ENCODE measurements at regions not wholly inside any gene's neighbourhood (a gene's known extent, or its start where the extent isn't known, plus 50 kb on each side); places are given as distances from the start of the nearest gene placed in this dataset.
"Not testable (repeated sequence)": the region's sequence is repeated elsewhere in the genome, so short reads cannot be mapped to it uniquely, and the experiment has no call there.

DNA sequence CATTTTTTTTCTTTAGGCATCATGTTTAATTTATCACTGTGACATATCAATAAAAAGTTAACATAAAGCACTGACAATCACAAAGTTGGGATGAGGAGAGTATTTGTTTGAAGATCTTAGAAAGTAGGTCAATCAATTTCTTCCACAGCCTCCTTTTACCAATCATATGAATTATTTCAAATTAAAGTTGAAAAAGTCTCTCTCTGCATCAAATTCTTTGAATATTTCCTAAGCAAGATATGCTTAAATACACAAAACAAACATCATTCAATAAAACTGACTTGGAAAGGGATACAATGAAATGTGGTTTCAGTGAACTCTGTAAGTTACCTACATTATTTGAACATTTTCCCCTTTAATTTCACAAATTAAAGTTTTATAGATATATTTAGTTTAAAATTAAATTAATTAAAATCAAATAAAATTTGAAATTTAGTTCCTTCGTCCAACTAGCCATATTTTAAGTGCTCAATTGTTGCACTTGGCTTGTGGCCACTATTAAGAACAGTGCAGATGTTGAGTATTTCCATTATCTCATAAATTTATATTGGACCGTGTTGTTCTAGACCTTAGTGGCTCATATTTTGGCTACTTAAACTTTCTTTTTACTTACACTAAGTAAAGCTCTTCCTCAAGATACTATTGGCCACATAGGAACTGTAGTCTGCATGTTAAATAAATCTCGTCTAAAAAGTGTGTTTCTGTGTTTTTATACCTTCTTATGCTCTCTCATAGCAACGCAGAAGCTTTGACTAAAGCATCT lies 949.7 kb upstream of the NUDT12 start:
- no peak for DNase-seq

DNA sequence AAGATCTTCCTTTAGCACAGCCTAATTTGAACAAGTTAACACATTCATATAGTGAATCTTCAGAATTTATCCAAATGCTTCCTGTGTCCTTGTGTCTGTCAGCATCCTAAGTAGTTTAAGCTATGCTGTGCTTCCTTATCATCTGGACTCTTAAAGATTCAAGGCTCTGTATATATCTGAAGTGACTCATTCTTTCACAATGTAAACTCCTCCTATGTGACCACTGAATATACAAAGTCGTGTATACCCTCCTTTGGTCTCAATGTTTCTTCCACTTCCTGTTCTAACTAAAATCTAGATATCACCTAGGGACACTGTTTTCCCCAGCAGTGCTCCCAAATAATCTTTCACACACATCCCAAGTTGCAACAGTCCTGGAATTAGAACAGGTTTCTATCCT lies 935.7 kb upstream of the NUDT12 start:
- DNase-seq = no peak

DNA sequence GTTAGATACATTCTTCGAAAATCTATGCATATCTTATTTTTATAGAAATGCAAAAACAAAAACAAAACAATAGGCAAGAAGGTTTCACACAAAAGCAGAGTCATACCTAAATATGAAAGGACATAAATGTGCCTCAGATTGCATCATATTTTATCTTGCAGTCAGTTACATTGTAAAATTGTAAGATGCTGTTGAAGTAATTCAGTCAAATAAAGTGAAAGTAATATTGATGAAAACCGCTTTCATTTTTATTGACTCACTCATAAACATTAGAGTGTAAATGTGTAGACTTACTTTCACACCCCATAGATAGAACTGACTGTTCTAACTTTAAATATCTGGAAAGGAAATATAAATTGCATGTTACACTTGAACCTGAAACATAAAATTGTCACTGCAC lies 931.5 kb upstream of the NUDT12 start:
- no peak for DNase-seq

DNA sequence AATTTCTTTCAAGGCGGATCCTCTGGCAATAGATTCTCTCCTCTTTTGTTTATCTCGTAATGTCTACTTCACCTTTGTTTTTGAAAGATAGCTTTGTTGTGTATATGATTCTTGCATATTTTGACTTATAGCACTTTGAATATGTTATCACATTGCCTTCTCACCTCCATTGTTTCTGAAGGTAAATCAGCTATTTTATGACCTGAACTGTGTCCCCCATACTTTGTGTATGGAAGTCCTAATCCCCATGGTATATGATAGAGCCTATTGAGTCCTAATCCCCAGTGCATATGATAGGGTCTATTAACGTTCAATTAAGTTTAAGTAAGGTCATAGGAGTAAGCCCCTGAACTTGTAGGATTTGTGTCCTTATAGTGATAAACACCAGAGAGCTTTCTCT lies 910.2 kb upstream of the NUDT12 start:
- no peak for DNase-seq

DNA sequence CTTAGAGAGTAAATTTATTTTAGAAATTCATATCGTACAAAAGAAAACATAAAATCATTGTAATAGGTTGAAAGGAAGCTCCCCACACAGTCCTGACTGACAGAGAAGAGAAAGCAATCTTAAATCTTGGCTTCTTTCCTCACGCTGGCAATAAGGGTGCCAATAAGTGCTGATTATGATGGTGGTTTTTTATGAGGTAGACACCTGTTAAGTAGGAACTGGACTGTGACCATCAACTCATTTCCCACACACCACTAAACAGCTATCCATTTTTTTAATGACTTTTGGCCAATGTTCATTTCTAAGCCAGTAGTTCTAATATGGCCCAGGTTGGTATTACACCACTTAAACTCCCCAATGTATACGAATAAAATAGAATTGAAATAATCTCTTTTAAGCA lies 893.5 kb upstream of the NUDT12 start:
- DNase-seq = no peak

DNA sequence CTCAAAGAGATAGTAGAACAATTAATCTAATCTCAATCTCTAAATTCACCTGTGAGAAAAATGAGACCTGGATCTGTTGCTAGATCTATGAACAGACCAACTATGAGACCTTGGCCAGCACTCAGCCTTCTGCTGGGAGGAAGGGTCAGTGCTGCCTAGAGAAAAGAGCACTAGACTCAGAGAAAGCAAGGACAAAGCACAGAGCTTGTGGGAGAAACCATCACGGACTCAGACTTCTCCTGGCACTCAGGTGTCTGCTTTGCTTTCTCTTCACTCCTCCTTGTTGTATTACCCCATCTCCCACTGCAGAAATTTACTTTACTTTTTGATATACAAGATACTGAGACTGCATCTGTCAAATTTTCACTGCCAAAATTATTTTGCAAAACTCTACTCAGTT lies 890.0 kb upstream of the NUDT12 start:
- DNase-seq = no peak

DNA sequence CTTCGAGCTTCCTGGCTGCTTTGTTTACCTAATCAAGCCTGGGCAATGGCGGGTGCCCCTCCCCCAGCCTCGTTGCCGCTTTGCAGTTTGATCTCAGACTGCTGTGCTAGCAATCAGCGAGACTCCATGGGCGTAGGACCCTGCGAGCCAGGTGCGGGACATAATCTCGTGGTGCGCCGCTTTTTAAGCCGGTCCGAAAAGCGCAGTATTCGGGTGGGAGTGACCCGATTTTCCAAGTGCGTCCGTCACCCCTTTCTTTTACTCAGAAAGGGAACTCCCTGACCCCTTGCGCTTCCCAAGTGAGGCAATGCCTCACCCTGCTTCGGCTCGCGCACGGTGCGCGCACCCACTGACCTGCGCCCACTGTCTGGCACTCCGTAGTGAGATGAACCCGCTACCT lies 889.3 kb upstream of the NUDT12 start:
- not testable (repeated sequence) for DNase-seq

DNA sequence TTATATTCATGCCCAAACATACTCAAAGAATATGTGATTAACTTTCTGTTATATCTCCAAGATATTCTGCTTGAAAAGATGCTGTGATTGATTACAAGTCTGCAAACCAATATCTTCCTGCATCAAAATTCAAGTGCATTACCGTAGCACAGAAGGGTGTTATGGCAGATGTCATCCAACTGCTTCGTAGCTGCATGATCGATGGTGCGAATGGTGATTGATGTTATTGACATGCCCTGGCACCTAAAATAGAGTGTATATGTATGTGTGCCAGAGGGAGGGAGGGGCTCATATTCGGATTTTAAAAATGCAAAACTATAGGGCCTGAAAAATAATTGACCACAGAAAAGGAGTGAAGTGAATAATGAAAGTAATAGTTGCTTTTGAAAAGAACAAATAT lies 882.1 kb upstream of the NUDT12 start:
- peak; percentile 25 for DNase-seq

DNA sequence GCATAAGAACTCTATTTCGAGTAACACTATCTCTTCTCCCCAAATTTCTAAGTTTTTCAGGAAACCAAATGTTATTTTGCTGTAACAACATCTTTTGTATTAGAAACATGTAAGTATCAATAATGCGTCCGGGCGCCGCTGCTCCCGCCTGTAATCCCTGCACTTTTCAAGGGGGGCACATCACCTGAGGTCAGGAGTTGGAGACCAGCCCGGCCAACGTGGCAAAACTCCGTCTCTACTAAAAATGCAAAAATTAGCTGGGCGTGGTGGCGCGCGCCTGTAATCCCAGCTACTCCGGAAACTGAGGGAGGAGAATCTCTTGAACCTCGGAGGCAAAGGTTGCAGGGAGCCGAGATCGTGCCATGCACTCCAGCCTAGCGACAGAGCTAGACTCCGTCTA lies 881.1 kb upstream of the NUDT12 start:
- DNase-seq = no peak

DNA sequence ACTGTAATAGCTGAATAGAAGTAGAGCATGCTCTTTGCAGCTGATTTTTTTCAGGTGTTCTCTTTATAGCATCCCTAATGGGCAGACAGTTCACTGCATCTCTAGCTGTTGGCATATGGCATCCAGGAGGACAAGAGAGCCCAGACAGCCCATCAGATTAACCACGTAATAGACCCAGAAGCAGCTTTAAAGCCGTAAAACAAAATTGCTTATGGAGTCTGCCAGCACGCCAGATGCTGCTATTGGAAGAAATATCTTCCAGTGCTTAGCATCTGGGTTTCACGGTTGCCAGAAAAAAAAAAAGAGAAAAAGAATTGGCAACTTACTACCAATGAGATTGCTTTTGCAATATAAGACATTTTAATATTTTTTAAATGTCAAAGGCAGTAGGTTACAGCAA lies 869.4 kb upstream of the NUDT12 start:
- peak; percentile 9 for DNase-seq

DNA sequence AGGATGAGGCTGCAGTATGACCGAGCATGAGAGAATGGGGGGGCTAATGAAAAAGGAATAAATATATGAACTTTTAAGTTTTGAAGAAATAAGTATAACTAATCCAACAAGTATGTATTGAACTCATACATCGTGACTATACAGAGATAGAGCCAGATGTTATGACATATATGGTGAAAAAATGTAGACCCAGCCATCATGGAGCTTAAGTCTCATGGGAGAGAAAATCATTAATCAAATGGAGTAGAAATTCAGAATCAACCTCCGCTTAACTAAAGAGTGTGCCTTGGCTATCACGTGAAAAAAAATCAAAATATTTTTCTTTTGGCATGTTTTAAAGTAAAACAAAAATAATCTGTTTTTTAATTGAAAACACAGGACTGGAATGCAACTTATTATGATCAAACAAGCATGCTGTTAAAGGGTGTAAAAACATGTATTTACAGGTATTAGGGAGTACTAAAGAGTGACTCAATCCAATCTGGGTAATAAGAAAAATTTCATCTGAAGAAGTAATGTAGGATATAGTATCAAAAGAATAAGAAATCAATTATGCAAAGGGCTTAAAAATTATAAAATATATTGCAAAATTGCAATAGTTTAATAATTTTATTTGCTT lies 868.5 kb upstream of the NUDT12 start:
- no peak for DNase-seq

DNA sequence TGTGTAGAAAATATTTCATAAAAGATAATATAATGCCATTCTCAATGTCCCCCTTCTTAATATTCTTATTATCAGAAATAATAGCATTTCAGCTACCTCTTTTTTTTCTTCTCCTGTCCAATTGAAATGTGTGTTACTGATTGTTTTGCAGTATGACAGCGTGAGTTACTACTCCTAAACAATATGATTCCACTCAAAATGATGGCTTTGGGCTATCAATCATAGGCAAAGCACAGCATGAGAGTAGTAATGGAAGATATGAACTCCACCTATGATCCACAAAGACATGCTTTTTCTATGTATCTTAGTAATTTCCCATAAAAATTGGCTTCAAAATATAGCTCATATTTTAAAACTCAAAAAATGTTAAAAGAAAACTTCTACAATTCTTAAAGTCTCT lies 867.3 kb upstream of the NUDT12 start:
- no peak for DNase-seq

DNA sequence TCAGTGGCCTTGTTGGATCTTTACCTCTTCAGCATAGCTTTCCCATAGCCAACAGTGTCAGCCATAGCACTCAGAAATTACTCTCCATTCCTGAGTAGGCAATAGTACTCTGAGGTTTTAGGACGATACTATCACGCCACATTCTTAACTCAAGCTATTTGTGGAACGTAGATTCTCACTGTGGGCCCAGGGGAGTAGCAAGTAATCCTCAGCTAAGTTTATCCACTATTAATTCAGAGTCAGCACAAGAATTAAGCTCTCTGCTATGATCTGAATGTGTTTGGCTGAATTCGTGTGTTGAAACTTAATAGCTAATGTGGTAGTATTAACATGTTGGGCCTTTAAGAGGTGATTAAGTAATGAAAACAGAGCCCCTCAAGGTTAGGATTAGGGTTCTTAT lies 858.8 kb upstream of the NUDT12 start:
- DNase-seq = no peak

DNA sequence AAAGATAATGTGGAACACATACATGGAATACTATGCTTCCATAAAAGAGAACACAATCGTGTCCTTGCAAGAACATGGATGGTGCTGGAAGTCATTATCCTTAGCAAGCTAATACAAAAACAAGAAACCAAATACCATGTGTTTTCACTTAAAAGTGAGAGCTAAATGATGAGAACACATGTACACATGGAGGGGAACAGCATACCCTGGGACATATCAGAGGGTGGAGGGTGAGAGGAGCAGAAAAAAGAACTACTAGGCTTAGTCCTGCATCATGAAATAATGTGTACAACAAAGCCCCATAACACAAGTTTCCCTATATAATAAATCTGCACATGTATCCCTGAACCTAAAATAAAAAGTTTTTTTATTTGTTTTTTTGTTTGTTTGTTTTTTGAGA lies 855.5 kb upstream of the NUDT12 start:
- DNase-seq = no peak

DNA sequence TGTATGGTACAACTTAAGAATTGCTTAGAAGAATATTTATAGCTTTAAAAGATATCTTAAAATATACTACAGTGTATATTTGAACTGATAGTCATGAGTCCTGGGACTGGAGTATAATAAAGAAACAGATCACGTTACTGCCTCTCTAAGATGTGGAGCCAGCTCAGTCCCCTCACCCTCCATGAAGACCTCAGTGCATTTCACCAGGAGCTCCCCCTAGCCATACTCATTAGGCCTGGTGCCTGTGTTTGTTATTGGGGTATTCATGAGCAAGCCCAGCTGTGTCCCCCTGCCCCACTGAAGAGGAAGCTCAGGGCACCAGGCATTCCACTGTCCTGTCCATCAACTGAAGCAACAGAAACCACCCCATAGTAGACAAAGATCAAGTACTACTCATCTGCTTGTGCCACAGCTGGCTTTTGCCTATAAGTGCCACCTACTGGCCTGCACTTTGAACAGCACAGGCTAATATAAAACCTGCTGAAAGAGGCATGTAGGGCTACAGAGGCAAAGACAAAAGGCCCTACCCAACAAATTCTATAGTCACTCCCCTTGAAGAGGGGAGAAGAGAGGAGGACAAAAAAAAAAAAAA lies 850.2 kb upstream of the NUDT12 start:
- DNase-seq = no peak

DNA sequence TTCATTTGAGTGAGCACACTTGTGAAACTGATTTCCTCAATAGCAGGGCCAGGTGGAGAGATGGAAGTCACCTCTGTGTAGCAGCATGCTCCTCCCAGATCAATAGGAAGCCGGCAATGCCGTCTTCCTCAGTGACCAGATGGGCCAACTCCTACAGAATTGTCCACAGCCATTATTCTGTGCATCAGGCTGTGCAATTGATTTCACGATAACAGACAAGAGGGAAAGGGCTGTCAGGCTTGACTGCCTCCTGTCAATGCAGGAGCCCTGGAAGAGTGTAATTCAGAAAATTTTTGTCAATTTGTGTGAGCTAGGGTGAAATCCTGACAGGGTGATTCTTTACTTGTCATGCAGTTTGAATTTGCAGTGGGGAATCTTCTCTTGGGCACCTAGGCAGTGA lies 838.4 kb upstream of the NUDT12 start:
- peak; percentile 64 for DNase-seq

DNA sequence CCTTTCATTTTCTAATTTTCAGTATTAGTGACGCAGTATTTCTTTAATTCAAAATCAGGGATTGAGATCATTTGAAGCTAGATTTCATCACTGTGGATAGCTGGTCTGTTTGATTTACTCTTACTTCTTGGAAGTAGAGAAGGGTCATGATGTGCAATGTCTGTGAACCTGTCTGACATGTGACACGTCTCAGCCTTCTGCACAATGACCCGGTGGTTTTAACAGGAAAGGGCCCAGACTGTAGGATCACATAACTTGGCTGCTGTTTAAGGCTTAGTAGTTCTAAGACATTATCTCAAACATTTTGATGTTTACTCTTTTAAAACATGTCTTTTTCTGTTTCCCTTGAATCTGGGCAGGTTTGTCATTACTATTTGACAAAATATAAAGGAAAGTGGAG lies 823.3 kb upstream of the NUDT12 start:
- no peak for DNase-seq

DNA sequence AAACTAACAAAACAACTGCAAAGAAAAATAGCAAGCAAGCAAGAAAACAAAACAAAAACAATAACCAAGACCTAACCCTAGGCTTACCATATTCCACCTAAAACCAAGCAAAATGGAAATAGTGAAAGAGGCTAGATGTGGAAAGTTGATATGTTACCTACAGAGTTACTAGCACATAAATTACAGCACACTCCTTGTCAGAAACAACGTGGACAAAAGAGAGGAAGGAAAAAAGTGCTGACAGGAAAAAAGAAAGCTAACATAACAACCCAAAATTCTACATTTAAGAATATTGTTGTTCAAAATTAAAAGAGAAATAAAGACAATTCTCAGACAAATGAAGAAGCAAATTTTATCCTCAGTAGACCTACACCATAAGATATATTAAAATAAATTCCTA lies 812.8 kb upstream of the NUDT12 start:
- DNase-seq = no peak

DNA sequence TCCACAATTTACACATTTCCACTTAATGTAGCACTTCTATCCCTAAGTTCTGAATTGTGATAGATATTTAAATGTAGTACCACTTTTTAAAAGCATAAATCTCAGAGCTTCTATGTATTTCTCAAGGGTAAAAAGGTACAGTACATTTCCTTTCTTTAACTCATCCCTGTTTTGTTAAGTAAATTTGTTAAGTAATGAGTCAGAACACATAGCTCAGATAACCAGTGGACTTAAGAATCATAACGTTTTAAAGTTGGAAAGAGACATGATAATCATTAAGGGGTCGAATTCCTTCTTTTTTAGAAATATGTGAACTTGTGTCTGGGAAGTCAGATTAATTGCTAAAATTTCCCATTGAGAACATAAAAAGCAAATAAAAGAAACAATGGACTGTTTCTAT lies 810.2 kb upstream of the NUDT12 start:
- no peak for DNase-seq

DNA sequence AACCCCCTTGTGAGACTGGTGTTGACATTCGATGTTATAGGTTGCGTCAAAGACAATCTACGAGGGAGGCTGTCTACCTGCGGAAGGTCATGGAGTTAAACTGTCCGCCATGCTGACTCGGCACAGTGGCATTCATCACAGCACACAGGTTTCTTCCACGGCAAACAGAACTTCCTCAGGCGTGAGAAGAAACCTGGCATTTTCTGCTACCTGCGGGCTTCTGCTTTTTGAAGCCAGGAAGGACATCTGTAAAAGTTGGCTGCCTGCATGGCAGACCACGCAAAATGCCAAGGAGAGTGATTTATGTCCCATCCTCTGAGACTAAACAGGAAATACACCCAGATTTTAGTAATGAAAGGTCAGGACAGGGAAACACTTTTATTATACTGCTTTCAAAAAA lies 809.8 kb upstream of the NUDT12 start:
- DNase-seq = no peak

DNA sequence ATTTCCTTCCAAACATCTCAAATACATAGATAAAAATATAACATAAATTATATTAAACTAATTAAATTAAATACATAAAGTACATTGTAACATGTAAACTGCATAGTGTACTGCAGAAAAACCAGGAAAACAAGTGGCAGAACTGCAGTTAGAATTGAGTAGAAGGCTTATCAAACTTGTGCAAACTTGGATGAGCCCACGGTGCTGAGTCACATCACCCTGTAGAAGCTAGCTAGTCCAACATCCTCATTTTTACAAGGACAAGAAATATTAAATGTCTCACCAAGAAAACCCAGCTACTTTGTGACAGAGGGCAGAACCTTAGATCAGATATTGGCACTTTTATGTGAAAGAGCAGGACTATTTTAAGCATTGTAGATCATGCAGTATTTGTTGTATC lies 807.9 kb upstream of the NUDT12 start:
- no peak for DNase-seq

DNA sequence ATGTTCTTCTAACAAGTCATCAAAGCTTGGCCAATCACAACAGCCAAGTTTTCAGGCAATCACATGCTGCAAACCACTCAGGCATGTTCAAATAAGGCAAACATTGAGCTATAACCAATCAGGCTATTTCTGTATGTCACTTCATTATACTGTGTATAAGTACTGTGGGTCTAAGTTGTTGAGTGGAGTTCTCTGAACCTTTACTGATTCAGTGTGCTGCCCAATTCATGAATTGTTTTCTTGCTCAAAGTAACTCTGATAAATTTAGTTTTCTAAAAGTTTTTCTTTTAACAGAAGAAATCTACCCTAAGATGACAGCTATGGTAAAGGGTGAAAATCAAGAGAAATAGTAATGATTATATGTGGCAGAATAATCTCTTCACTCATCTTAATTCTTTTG lies 805.4 kb upstream of the NUDT12 start:
- DNase-seq = no peak

DNA sequence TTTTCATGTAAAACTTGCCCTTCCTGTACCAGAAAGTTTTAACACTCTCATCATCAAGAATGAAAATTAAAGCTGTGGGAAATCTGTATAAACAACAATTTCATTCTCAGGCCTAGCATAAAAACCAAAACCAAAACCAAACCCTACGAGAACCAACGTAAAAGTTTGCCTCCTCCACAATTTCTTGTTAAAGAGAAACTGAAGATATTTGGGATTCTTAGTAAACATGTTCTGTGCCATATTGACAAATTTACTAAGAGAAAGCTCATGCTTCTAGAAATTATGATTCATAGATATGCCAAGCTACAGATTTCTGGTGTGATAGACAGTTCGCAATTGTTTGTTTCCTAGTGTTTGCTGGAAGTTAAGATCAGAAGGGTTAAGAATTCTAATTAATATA lies 801.0 kb upstream of the NUDT12 start:
- no peak for DNase-seq

DNA sequence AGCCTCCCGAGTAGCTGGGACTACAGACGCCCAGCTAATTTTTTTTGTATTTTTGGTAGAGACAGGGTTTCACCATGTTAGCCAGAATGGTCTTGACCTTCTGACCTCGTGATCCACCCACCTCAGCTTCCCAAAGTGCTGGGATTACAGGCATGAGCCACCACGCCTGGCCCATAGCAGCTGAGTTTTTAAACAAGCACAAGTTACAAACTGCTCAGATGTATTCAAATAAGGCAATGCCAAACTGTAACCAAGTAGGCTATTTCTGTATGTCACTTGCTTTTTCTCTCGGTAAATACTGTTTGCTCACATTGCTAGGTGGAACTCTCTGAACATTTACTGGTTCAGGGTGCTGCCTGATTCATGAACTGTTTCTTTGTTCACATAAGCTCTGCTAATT lies 799.3 kb upstream of the NUDT12 start:
- DNase-seq = no peak

DNA sequence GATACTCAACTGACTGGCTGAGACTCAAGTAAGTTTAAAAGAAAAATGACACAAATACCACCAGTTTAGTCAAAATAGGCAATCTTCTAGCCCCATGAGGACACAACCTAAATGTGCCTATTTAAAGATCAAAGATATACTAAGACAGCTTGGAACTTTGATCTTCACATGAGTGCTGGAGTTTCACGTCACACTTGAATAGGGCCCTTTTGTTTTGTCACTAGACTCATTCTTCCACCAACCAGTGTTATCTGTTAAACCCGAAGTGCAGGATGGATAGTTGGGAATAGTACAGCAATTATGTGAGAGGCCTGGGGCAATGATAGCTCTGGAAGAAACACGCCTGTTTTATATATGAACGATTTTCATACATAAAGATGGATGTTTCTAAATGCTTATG lies 792.8 kb upstream of the NUDT12 start:
- DNase-seq = no peak

All from eye (tissue), 1 donor.